ENCODE measurements at regions not wholly inside any gene's neighbourhood (a gene's known extent, or its start where the extent isn't known, plus 50 kb on each side); places are given as distances from the start of the nearest gene placed in this dataset.

- H3K27me3 ChIP-seq (ENCODE audit: control insufficient read depth, insufficient read depth, low read length) = no peaks in the 10 kb centered on the region
- DNase-seq (ENCODE audit: low read depth) (no peak), FAIRE-seq (no peak)
- no peak overlapping the region for H3K4me3 ChIP-seq (ENCODE audit: low read depth, low read length)
- H3K36me3 ChIP-seq (ENCODE audit: control insufficient read depth, insufficient read depth, low read length) = no peaks in the 10 kb centered on the region
- TF ChIP-seq, protein P1, sequence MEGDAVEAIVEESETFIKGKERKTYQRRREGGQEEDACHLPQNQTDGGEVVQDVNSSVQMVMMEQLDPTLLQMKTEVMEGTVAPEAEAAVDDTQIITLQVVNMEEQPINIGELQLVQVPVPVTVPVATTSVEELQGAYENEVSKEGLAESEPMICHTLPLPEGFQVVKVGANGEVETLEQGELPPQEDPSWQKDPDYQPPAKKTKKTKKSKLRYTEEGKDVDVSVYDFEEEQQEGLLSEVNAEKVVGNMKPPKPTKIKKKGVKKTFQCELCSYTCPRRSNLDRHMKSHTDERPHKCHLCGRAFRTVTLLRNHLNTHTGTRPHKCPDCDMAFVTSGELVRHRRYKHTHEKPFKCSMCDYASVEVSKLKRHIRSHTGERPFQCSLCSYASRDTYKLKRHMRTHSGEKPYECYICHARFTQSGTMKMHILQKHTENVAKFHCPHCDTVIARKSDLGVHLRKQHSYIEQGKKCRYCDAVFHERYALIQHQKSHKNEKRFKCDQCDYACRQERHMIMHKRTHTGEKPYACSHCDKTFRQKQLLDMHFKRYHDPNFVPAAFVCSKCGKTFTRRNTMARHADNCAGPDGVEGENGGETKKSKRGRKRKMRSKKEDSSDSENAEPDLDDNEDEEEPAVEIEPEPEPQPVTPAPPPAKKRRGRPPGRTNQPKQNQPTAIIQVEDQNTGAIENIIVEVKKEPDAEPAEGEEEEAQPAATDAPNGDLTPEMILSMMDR (IDR thresholded peaks at IDR 0.05; ENCODE audit: insufficient read depth, low read length, severe bottlenecking) = no peak
Observed at GRCh38 chr14:65819569-65819968, 407.0 kb downstream of the FUT8 start.

DNA sequence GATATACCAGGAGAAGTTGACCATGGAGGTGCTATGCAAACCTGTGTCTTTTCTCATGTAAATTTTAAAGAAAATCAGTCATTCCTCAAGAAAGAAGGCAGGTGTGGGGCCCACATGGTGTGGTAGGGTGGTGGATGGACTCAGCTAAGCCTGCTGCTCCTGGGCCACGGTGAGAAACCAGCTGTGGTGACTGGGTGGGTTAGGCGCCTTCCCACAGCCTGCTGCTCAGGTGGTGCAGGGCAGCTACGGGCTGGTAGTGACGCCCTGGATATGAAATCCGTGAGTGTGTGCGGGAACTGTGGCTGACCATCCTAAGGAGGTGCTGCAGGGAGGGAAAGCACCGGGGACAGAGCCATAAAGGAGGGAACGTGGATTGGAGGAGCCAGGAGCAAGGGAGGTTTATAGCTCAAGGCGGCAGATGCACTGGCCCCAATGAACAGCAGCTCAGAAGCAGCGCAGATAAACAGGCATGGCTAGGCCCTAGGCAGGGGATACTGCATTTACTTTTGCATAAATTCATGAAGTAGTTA is 408.8 kb downstream of the FUT8 start:
- TF ChIP-seq, protein P1 (IDR thresholded peaks at IDR 0.05; ENCODE audit: insufficient read depth, low read length, severe bottlenecking) = no peak
- FAIRE-seq = no peak
- peaks cover 1% of the 10 kb centered on the region for H3K27me3 ChIP-seq (ENCODE audit: control insufficient read depth, insufficient read depth, low read length)
- no peaks in the 10 kb centered on the region for H3K36me3 ChIP-seq (ENCODE audit: control insufficient read depth, insufficient read depth, low read length)
- no peak for DNase-seq (ENCODE audit: low read depth)
- no peak overlapping the region for H3K4me3 ChIP-seq (ENCODE audit: low read depth, low read length)

DNA sequence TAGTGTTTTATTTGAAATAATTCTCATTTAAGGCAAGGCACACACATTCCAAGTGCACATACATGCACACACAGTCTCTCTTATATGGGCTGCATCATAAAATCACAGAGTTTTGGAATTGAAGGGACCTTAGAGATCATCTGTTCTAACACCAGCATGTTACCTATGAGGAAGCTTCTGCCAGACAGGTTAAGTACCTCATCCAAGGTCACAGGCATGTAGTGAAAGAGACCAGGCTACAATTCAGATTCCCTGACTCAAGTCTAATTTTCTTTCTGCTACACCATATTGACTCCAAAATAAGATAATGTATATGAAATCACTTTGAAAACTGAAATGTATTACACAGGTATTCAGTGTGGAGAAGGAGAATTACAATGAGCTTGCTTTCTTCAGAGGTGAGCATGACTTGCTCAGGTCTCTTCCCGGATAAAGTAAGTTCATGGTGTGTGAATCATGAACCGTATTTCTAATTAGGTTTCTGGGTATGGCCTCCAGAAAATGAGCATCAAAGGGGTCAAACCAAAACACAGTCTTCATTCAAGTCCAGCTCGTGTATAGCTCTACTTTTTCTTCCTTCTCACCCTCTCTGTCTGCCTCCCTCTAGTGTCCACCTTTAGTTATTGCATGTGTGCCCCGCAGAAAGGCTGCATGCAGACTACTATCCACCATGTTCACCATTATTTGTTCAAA is 411.9 kb downstream of the FUT8 start:
- TF ChIP-seq, protein P1 (IDR thresholded peaks at IDR 0.05; ENCODE audit: insufficient read depth, low read length, severe bottlenecking) = peak; percentile 80
- peak; percentile 63 for DNase-seq (ENCODE audit: low read depth)
- no peak overlapping the region for H3K4me3 ChIP-seq (ENCODE audit: low read depth, low read length)
- no peak for FAIRE-seq
- H3K36me3 ChIP-seq (ENCODE audit: control insufficient read depth, insufficient read depth, low read length) = no peaks in the 10 kb centered on the region
- H3K27me3 ChIP-seq (ENCODE audit: control insufficient read depth, insufficient read depth, low read length) = peaks cover 2% of the 10 kb centered on the region

DNA sequence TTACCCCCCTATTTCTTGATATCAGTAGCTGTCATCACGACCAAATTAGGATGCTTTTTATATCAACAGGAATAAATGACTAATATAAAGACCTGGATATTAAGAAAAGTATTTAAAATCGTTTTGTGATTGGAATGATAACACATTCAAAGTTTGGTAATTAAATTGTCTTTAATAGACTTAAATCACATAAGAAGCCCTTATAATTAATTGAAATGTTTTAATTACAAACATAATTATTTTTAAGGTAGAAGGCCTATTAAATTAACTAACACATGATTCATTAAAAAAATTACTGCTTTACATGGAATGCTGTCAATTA is 412.4 kb downstream of the FUT8 start:
- H3K4me3 ChIP-seq (ENCODE audit: low read depth, low read length) = no peak overlapping the region
- DNase-seq (ENCODE audit: low read depth) (no peak), FAIRE-seq (no peak)
- TF ChIP-seq, protein P1 (IDR thresholded peaks at IDR 0.05; ENCODE audit: insufficient read depth, low read length, severe bottlenecking) = no peak
- no peaks in the 10 kb centered on the region for H3K36me3 ChIP-seq (ENCODE audit: control insufficient read depth, insufficient read depth, low read length)
- H3K27me3 ChIP-seq (ENCODE audit: control insufficient read depth, insufficient read depth, low read length) = peaks cover 2% of the 10 kb centered on the region

- no peak for FAIRE-seq
Observed at GRCh38 chr14:65826946-65827345, 414.4 kb downstream of the FUT8 start.

More at GRCh38 chr14:65826946-65827345, 414.4 kb downstream of the FUT8 start:
- no peak for DNase-seq (ENCODE audit: low read depth)
- Histone ChIP-seq H3K27me3 (ENCODE audit: control insufficient read depth, insufficient read depth, low read length) (peaks cover 2% of the 10 kb centered on the region), H3K4me3 (ENCODE audit: low read depth, low read length) (no peak overlapping the region), H3K36me3 (ENCODE audit: control insufficient read depth, insufficient read depth, low read length) (no peaks in the 10 kb centered on the region)
- TF ChIP-seq, protein P1 (IDR thresholded peaks at IDR 0.05; ENCODE audit: insufficient read depth, low read length, severe bottlenecking) = no peak

Data from bronchial epithelial cell (primary cell).